NCI-H226 (cell line): ENCODE measurements at regions not wholly inside any gene's neighbourhood (a gene's known extent, or its start where the extent isn't known, plus 50 kb on each side); places are given as distances from the start of the nearest gene placed in this dataset.
"Not testable (repeated sequence)": the region's sequence is repeated elsewhere in the genome, so short reads cannot be mapped to it uniquely, and the experiment has no call there.

ENCODE experiments used
- DNase-seq: peaks from one replicate; pipeline ENCODE4 v3.0.0-alpha.2; 2015

DNA sequence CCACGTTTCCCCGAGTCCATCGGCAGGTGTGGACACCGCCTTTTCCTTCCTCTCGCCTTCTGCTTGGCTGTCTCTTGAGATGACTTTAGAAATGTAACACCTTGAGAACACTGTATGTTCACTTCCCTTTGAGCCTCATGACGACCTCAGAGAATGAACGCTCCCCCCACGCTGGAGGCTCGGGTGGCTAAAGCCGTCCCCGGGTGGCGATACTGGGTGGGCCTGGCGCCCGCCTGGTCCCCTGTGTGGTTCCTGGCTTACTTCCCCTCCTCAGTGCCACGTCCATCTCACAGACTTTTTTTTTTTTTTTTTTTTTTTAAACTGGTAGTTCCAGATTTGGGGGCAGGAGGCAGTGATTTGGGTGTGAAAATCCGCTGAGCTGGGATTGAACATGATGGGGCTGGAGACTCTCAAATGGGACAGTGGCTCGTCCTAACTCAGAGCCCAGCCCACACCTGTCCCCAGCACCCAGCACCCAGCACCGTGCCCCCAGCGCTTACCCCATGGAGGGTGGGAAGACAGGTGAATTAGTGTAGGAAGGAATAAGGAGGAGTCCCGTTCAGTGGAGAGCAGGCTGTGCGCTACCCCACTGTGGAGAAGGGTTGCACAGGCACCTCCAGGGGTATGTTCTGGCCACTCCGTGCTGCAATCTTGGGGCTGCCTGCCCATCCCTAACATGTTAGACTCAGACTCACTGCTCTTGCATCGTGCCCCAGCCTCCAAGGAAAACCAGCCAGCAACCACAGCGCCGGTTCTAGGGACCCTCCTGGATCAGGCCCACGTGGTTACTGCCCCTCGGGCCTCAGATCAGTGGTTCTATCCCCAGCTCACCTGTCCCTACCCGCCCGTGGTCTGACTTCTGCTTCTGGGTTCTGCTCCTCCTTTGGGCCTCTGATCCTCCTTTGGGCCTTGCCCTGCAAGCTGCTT, 174.0 kb downstream of the ASB1 start:
- no peak for DNase-seq

DNA sequence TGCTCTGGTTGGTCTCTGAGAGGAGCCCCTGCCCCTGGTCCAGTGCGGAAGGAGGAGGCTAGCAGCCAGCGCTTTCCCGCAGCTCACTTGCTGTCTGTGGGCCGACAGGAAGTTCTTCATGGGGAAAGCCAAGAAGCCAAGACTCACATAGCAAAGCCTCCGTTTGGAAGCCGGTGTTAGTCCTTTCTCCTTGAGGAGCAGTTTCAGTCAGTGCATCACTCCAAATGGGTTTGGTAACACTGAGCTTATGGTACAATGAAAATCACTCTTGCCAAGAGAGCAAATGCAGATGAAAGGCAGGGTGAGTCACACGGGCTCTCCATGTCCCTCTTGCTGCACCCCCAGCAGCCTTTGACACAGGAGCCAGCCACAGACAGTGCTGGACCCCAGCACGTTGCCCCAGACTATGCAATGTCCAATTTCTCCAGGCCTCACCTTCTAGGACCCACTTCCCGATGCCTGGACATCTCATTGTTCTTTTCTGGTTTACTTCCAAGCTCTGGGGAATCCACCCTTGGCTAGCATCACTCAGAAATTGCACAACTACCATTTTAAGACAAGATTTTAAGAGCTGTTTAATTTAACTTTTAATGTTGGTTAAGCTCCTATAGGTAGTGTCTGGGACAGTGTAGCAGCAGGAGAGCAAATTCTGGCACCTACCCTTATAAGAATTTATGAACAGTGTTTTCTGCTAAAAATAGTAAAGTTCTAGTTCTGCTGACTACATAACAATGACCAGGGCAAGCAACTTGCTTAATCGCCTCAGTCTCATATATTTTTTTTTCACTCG, 174.9 kb downstream of the ASB1 start:
- peak; percentile 34 for DNase-seq

DNA sequence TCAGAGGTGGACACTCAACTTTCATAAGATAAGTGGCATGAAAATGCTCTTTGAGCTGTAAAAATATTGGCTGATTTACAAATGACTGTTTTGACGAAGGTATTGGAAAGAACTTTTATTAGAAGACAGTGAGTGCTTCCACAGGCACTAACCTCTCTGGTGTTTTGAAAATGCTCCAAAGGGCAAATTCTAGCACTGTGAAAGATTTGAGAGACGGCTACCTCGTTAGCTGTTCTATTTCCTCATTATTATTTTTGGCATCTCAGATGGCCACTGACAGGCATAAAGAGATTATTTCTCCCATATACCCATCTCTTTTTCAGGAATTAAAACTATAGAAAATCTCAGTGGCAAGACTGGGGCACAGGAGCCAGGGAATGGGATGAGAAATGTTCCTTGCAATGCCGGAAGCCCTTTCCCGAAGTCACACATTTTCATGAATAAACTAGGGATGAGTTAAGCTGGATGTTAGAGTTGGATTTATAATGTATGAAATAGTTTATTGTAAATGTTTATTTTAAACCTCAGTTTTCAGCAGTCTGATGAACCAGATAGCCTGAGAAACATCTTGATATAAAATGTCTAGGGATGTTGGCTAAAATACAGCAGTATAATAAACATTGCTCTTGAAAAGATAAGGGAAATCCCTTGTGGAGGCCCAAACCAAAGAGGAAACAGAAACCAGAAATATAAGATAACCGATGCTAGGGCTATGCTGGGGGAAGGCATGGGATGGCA, 175.7 kb downstream of the ASB1 start:
- DNase-seq: no peak

DNA sequence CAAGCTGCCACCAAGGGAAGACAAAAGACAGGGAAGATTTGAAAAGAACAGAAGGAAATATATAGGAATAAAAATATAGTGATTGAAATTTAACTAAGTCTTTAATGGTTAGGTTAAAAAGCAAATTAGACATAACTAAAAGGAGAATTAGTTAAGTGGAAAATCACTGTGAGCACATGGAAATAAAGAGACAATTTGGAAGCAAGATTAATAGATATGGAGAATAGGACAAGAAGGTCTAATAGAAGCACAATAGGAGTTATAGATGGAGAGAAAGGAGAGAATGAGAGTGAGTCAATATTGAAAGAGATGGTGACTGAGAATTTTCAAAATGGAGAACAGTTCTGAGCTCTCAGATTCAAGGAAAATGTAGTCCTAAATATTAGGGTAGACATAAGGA, 176.9 kb downstream of the ASB1 start:
- DNase-seq: no peak

DNA sequence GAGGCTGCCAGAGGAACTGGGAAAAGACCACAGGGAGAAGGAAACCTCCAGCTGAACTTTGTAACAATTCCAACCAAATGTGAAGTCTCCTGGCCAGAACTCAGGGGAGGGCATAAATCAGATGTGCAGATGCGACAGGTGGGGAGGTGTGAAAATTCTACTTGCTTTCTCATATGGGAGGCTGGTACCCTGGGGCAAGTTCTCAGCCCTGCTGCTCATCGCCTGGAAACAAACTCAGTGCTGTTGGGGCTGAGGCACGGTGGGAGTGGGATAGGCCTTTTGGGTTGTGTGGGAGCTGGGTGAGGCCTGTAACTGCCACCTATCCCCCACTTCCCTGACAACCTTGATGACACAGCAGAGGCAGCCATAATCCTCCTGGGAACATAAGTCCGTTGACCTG, 179.6 kb downstream of the ASB1 start:
- no peak for DNase-seq

DNA sequence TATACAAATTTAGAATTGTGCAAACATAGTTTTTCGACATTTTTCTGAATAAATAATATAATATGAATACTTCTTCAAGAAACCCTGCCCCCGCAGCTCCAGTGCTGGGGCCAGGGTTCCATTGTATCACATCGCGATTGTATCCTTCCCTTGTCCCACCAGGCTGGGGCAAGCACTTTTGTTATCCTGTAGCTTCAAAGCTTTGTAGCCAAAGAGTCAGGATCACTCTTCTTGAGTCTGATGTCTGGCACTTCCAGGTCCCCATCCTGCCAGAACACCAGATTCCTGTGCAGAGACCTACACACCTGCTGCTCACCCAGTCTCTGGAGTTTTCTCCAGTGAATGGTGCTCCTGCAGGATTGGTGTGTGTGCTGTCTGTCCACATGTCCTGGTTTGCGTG, 186.9 kb downstream of the ASB1 start:
- DNase-seq: no peak

DNA sequence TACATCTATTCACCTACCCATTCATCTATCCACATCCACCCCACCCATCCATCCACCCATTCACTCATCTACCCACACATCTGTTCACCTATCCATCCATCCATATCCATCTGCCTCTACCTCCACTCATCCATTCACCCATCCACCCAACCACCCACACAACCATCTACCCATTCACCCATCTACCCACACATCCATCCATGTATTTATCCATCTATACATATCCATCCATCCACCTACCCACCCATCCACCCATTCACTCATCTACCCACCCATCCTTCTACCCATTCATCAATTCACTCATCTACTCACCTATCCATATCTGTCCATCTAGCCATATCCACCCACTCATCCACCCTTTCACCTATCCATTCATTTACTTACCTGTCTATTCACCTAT, 187.6 kb downstream of the ASB1 start:
- no peak for DNase-seq

DNA sequence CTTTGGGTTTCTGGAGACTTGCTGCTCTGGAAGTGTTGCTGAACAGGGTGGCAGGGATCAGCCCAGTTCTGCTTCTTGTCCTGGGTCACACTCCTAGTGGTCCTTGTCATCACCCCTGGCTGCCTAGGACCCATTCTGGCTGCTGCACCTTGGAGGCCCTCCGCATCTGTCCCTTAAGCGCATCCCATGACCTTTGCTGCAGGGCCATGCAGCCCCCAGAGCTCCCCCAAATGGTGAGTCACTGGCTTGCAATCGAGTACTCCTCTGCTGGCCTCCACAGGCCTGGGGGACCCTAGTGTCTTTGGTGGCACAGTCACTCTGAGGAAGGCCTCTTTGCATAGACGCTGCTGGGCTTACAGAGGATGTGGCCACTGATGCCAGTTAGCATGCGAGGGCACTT, 188.5 kb downstream of the ASB1 start:
- DNase-seq: no peak

DNA sequence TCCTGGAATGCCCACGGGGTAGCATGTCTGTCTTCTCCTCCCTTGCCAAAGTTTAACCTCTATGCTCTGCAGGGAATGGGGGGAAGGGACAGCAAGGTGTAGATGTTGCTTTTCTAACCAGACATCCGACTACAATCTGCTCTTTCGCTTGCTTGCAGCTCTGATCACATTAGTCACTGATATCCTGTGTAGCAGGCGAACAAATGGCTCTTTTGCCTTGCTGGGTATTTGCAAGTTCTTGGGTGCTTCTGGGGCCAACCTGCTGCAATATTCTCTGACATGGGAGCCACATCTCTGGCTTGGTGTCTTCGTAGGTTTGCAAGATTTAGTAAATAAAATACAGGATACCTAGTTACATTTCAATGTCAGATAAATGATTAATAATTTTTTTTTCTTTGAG, 190.0 kb downstream of the ASB1 start:
- DNase-seq: no peak

DNA sequence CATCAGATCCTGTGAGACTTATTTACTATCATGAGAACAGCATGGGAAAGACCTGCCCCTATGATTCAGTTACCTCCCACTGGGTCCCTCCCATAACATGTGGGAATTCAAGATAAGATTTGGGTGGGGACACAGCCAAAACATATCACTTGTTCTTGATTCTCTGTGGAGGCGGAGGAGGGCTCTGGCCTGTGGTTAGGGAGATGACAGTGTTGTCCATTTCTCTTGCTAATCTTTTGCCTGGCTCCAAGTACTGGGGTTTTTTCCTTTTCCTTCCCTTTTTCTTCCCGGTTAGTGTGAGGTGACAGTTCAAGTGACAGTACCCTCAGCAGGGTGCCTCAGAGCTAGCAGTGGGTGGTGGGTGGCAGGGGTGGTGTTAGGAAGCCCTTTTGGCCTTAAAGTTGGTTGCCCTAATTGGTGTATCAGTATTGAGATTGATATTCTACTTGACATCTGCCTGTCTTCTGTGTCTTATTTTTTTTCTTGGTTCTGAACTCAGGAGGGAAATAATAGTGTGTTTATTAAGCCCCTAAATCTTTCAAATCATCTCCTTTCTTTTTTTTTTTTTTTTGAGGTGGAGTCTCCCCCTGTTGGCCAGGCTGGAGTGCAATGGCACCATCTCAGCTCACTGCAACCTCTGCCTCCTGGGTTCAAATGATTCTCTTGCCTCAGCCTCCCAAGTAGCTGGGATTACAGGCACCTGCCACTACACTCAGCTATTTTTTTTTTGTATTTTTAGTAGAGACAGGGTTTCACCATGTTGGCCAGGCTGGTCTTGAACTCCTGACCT, 192.0 kb downstream of the ASB1 start:
- DNase-seq: not testable (repeated sequence)

DNA sequence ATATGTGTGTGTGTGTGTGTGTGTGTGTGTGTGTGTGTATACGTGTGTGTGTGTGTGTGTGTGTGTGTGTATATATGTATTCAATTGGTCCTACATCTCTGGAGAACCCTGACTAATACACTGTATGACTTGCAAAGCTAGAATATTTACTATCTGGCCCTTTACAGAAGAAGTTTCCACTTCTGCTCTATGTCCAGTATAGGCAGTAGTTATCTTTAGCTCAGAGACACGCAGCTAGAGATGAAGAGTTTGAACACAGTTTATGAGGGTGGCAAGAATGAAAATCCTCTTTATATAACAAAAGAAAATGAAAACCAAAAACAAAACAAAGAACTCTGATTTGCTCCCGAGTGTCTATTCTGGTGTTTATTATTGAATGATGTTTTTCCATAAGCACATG, 201.2 kb downstream of the ASB1 start:
- no peak for DNase-seq

DNA sequence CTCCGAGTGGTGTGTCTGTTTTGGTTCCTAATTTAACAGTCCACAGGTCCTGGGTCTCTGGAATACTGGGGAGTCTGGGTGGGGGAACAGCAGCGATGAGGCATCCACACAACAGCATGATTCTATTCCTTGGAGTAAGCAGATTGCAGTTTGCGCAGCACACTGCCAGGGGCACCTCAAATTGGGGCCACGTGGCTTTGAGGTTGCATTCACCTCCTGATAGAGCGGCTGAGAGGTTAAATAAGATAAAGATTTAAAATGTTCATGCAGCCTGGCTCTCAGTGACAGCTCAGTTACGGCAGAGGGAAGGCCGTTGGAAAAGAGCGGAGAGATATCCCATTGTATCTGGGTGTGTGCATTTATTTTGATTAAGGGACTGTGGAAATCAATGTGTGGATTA, 202.3 kb downstream of the ASB1 start:
- DNase-seq: no peak

DNA sequence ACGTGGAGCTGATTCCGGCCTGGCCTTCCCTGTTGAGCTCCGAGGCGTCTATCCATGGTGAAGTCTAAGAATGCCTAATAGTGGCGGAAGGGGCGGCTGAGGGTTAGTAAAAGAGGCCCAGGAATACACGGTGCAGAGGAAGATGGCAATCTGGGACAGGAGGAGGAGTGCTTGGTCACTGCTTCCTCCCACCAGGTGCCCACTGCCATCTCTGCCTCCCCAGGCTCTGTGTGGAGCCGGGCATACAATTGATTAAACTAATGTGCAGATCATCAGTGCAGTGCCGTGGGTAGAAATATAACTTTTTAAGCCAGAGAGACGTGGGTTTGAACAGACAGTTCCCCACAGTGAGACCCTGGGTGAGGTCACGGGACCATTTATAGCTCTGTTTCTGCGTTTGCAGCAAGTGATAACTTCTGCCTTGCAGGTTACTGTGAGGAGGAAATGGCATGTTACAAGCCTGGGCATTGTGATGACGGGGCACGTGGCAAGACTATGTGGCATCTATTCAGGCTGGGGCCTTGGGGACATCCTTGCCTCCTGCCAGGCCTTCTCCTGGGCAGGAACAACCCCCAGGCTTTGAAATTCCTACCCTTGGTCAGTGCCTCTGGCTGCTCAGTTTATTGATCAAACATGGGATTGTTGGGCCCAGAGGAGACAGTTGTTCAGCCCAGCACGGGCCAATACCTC, 204.9 kb downstream of the ASB1 start:
- DNase-seq: no peak

DNA sequence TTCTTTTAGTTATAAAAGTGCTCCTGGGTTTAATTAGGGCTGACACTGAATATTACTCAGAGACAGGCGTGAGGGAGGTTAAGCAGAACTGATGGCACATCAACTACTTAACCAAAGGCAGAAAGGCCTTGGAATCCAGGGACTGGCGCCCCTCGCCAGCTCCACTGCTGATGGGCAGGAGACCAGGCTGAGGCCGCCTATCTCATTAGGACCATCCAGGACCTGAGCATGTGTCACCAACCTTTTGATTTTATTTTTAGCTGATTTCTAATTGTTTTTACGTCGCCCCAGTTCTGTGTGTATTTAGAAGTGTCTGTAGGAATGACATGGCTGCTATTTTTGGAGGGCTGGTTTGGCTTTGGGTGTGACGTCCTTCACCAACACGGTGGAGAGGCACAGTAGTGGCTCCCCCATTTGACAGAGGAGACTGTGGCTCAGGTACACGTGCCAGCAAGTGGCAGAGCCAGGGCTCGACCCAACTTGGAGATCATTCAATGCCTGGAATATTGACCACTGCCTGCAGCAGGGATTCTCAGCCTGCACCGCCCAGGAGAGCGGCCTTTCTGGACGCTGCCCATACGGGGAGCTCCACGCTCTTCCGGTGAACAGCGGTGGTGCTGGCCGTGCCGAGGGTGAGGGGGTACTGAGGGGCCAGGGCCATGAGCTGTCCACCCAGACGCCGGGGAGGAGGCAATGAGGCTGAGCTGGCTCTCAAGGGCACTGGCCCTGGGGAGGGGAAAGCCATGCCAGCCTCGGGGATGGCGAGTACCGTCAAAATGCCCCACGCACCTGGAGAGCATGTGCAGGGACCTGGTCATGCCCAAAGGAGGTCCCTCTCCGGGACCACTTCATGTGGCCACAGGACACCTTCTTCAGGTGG, 205.7 kb downstream of the ASB1 start:
- DNase-seq: no peak

DNA sequence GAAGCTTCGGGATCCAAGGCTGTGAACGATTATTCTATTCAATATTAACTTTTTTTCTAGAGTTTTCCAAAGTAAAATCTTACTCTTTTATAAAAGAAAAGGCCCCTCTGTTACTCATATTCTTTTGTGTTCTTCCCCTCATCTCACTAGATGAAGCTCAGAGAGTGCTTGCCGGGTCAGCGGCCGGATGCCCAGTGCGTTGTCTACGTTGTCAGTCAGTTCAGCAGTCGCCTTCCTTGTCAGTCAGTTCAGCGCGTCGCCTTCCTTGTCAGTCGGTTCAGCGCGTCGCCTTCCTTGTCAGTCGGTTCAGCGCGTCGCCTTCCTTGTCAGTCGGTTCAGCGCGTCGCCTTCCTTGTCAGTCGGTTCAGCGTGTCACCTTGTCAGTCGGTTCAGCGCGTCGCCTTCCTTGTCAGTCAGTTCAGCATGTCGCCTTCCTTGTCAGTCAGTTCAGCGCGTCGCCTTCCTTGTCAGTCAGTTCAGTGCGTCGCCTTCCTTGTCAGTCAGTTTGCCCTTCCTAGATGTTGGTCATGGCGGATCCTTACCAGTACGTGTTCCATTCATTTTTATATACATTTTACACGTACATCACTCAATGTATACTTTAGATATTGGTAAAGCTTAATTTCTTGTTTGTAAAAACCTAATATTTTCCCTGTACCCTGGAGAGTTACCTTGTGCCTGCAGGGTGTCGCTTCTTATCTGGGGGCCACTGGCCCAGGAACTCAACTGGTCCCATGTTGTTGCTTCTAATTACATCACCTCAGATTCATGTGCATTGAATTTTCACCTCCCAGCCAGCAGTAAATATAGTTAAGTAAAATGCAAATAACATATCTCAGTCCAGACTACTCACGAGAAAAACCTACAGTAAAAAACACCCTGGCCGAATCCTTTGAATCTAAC, 206.9 kb downstream of the ASB1 start:
- no peak for DNase-seq

DNA sequence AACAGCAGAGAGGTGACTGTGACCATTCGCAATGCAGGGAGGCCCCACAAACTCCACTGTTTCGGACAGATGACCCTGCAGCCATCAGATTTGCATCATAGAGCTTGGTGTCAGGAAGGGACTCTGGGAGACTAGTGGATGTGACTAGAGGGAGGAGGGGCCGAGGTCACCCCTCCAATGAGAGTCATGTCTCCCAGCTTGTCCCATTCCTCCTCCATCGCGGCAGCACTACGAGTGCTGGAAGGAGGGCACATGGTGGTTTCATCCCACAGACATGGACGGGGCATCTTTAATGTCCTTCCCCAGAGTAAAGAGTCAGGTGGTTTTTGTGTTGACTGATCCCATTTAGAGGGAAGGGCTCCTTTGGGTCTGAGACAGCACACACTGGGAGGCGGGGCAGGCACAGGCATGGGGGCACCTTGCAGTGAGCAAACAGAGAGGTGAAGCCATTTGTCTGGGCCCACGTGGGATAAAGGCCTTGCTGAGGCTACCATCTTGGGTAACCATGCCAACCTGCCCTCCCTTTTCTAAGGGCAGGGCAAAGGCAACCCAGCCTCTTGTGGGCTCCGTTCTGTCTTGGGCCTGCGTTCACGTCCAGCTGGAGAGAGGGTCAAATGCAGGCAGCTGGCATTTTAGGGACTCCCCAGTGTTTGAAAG, 208.1 kb downstream of the ASB1 start:
- DNase-seq: no peak

DNA sequence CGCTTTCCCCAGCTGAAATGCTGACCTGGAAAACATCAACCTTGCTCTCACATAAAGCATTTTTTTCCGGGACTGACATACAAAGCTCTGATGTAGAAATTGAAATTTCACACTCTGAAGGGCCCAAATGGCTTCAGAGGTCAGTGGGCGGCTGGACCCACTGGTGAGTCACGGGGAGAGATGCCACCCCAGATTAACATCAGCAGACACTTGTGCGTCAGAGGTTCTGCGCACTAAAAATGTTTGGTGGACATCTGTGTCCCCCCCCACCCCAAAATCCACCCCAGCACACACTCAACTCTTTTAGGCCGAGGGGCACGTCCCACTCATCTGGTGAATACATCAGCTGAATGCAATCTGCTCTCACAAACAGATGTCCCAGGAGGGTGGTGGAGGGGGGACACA, 208.9 kb downstream of the ASB1 start:
- no peak for DNase-seq

DNA sequence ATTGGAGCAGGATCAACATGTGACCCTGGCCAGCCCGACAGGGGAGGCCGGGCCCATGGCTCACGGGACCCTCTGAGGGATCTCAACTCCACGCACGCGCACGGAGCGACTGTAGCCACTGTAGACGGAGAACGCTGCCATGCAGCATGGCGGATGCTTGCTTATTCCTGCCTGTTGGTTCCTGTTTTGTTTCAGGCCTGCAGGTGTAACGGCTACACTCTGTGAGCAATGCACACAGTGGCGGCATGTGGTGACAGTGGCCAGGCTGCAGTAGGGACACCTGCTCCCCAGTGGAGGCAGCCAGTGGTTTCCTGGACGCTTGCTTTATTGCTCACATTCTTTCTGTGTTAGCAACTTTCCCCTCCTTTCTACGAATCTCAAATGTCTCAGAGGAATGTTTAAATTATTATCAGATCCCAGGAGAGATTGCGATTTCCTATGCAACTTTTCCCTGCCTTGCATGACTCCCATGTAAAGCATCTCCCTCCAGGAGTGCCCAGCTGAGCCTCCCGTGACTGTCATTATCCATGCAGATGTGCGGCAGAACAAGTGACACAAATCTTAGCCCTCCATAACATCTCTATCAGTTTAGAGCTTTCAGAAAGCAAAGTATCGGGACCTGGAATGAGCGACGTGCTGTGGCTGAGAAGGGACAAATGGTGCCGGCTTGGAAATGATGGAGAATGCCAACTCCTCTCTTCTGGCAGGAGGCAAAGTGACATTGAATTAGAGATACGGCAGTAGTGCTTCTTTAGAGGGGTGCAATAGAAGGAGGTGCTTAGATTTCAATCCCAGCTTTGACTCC, 209.7 kb downstream of the ASB1 start:
- no peak for DNase-seq
